Smooth muscle cell (in vitro differentiated cells): ENCODE measurements at regions not wholly inside any gene's neighbourhood (a gene's known extent, or its start where the extent isn't known, plus 50 kb on each side); places are given as distances from the start of the nearest gene placed in this dataset.

Source experiments
- DNase-seq: peaks from one replicate; lab custom pipeline; 2025; ENCODE audit not compliant: unreplicated experiment; lab: John Stamatoyannopoulos, UW
- H2AFZ ChIP-seq: fragments of 200-600 bp; sonication (generic); 2 replicates; pipeline ENCODE4 v1.6.0; 2016; ENCODE audit warnings: antibody characterized with exemption, low read depth, mild to moderate bottlenecking
- H3F3A ChIP-seq: fragments of 200-600 bp; sonication (generic); 2 replicates; pipeline ENCODE4 v1.6.0; 2017; ENCODE audit warnings: antibody characterized with exemption, low read depth
- H3K27ac ChIP-seq: fragments of 200-600 bp; sonication (generic); 2 replicates; pipeline ENCODE4 v1.5.1; 2016; ENCODE audit warnings: low read depth, mild to moderate bottlenecking
- H3K27me3 ChIP-seq: fragments of 200-600 bp; sonication (generic); 2 replicates; pipeline ENCODE4 v1.6.1; 2016; ENCODE audit warnings: low read depth, mild to moderate bottlenecking
- H3K36me3 ChIP-seq: fragments of 200-600 bp; sonication (generic); 2 replicates; pipeline ENCODE4 v1.5.1; 2016; ENCODE audit warnings: low read depth
- H3K4me1 ChIP-seq: fragments of 200-600 bp; sonication (generic); 2 replicates; pipeline ENCODE4 v1.5.1; 2016; ENCODE audit warnings: low read depth
- H3K4me2 ChIP-seq: fragments of 200-600 bp; sonication (generic); 2 replicates; pipeline ENCODE4 v1.6.0; 2016; ENCODE audit warnings: mild to moderate bottlenecking
- H3K4me3 ChIP-seq: fragments of 200-600 bp; sonication (generic); 2 replicates; pipeline ENCODE4 v1.5.1; 2016; ENCODE audit warnings: mild to moderate bottlenecking
- H3K79me2 ChIP-seq: fragments of 200-600 bp; sonication (generic); 2 replicates; pipeline ENCODE4 v1.6.0; 2016; ENCODE audit warnings: low read depth, mild to moderate bottlenecking
- H3K9ac ChIP-seq: fragments of 200-600 bp; sonication (generic); 2 replicates; pipeline ENCODE4 v1.6.0; 2016; ENCODE audit warnings: low read depth
- H3K9me3 ChIP-seq: fragments of 200-600 bp; sonication (generic); replicated peaks from 2 replicates; pipeline ENCODE4 v1.5.1; 2016; ENCODE audit warnings: low read depth
- H4K20me1 ChIP-seq: fragments of 200-600 bp; sonication (generic); 2 replicates; pipeline ENCODE4 v1.6.0; 2016; ENCODE audit warnings: low read depth
- WGBS: methylation state at CpG from one replicate; pipeline ENCODE4 v1.1.7; 2016; ENCODE audit warnings: low lambda C conversion rate; 5-methylcytosine and 5-hydroxymethylcytosine counted together
- TF ChIP-seq, protein P1 (sequence below): fragments of 200-600 bp; sonication (generic); IDR thresholded peaks from 2 replicates; pipeline ENCODE4 v1.5.1; 2017; ENCODE audit warnings: borderline replicate concordance, mild to moderate bottlenecking, antibody characterized with exemption; ENCODE audit not compliant: insufficient read depth, poor library complexity, severe bottlenecking

GRCh38 chr4:100093091-100093866 is 97.0 kb downstream of the DDIT4L start:
- Histone ChIP-seq H2AFZ (peak overlapping the region; percentile 58), H3K4me3 (no peak overlapping the region), H3K36me3 (no peaks in the 10 kb centered on the region), H3F3A (no peaks in the 10 kb centered on the region), H4K20me1 (no peaks in the 10 kb centered on the region), H3K79me2 (no peaks in the 10 kb centered on the region), H3K27me3 (no peaks in the 10 kb centered on the region), H3K4me2 (peak overlapping the region; percentile 27), H3K9me3 (no peaks in the 10 kb centered on the region), H3K9ac (peak overlapping the region; percentile 10), H3K27ac (no peak overlapping the region), H3K4me1 (peaks cover 22% of the 10 kb centered on the region)
- TF ChIP-seq, protein P1, sequence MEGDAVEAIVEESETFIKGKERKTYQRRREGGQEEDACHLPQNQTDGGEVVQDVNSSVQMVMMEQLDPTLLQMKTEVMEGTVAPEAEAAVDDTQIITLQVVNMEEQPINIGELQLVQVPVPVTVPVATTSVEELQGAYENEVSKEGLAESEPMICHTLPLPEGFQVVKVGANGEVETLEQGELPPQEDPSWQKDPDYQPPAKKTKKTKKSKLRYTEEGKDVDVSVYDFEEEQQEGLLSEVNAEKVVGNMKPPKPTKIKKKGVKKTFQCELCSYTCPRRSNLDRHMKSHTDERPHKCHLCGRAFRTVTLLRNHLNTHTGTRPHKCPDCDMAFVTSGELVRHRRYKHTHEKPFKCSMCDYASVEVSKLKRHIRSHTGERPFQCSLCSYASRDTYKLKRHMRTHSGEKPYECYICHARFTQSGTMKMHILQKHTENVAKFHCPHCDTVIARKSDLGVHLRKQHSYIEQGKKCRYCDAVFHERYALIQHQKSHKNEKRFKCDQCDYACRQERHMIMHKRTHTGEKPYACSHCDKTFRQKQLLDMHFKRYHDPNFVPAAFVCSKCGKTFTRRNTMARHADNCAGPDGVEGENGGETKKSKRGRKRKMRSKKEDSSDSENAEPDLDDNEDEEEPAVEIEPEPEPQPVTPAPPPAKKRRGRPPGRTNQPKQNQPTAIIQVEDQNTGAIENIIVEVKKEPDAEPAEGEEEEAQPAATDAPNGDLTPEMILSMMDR: peak; percentile 79
- whole genome bisulfite sequencing: 32% methylated on average over 8 of the region's 8 CpGs
- DNase-seq: peak; percentile 18

DNA sequence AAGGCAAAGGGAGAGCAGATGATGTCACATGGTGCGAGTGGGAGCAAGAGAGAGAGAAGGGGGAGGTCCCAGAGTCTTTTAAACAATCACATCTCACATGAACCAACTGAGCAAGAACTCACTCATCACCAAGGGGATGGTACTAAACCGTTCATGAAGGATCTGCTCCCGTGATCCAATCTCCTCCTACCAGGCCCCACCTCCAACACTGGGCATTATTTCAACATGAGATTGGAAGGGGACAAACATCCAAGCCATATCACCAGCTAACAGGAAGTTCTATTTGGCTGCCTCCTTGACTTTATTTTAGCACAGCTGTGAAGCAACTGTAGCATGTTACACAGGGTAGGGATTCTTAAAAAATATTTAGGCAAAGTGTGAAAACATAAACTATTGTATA is 102.5 kb downstream of the DDIT4L start:
- no peaks in the 10 kb centered on the region for H3K27me3 ChIP-seq
- no peak overlapping the region for H3K4me2 ChIP-seq
- no peaks in the 10 kb centered on the region for H3K79me2 ChIP-seq
- no peaks in the 10 kb centered on the region for H4K20me1 ChIP-seq
- no peak overlapping the region for H3K27ac ChIP-seq
- no peaks in the 10 kb centered on the region for H3F3A ChIP-seq
- H2AFZ ChIP-seq: peak overlapping the region; percentile 43
- no peak for DNase-seq
- no peaks in the 10 kb centered on the region for H3K4me1 ChIP-seq
- TF ChIP-seq, protein P1: no peak
- H3K4me3 ChIP-seq: no peak overlapping the region
- H3K9me3 ChIP-seq: no peaks in the 10 kb centered on the region
- no peaks in the 10 kb centered on the region for H3K36me3 ChIP-seq
- H3K9ac ChIP-seq: no peak overlapping the region
- WGBS: 91% methylated on average over 3 of the region's 3 CpGs

GRCh38 chr4:100086766-100087431 is 103.4 kb downstream of the DDIT4L start:
- Histone ChIP-seq H2AFZ (peak overlapping the region; percentile 43), H3K27me3 (no peaks in the 10 kb centered on the region), H4K20me1 (no peaks in the 10 kb centered on the region), H3K4me3 (no peak overlapping the region), H3K9ac (no peak overlapping the region), H3K27ac (no peak overlapping the region), H3K9me3 (no peaks in the 10 kb centered on the region), H3K4me2 (no peak overlapping the region), H3F3A (no peaks in the 10 kb centered on the region), H3K4me1 (no peaks in the 10 kb centered on the region), H3K79me2 (no peaks in the 10 kb centered on the region), H3K36me3 (no peaks in the 10 kb centered on the region)
- DNase-seq: no peak
- 85% methylated on average over 6 of the region's 6 CpGs for WGBS
- TF ChIP-seq, protein P1: no peak

DNA sequence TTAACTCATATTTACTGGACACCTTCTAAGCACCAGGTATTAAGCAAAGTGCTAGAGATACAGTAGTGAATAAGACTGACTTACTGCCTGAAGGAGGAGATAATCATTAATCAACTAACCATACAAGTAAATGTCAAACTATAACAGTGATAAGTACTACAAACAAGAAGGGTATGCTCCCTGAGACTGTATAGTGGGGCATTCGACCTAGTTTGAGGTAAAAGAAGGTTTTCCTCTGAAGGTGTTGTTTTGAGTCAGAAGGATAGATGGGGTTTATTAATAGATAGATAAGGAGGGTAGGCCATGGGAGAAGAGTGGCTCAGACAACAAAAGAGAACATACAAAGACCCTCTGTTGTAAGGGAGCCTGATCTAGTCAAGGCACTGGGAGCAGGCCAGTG is 105.4 kb downstream of the DDIT4L start:
- Histone ChIP-seq H3F3A (no peaks in the 10 kb centered on the region), H3K9ac (no peak overlapping the region), H3K9me3 (no peaks in the 10 kb centered on the region), H3K4me1 (no peaks in the 10 kb centered on the region), H3K27ac (no peak overlapping the region), H3K4me2 (no peak overlapping the region), H3K4me3 (no peak overlapping the region), H3K36me3 (no peaks in the 10 kb centered on the region), H3K27me3 (no peaks in the 10 kb centered on the region), H2AFZ (no peak overlapping the region), H4K20me1 (no peaks in the 10 kb centered on the region), H3K79me2 (no peaks in the 10 kb centered on the region)
- no peak for DNase-seq
- WGBS: 74% methylated on average over 1 of the region's 1 CpG
- TF ChIP-seq, protein P1: no peak
